Common myeloid progenitor, CD34-positive (primary cell): ENCODE measurements at regions not wholly inside any gene's neighbourhood (a gene's known extent, or its start where the extent isn't known, plus 50 kb on each side); places are given as distances from the start of the nearest gene placed in this dataset.
A peak's percentile ranks its signal among the peaks of the same experiment; 100 is the strongest.

Source experiments
- CTCF ChIA-PET: fragments of 350-600 bp; sonication (Branson Sonifier 250); formaldehyde crosslinking; loops from one replicate; lab custom pipeline; 2021; ENCODE audit warnings: antibody characterized with exemption; lab: Charles Lee
- POLR2A ChIA-PET: fragments of 350-600 bp; sonication (Branson Sonifier 250); formaldehyde crosslinking; loops from one replicate; lab custom pipeline; 2021; ENCODE audit warnings: antibody characterized with exemption; lab: Charles Lee
- DNase-seq, 3 donors: peaks; one replicate each; pipeline versions ENCODE4 v3.0.0 to v3.0.0-alpha.2; 2013
- H3K27ac ChIP-seq, 2 experiments: 1 replicate in 1 of 2; 2 replicates in 1 of 2; pipeline ENCODE4 v1.7.0; 2013; ENCODE audit warnings: inconsistent platforms in 2 of 2, low read length in 2 of 2, mild to moderate bottlenecking in 2 of 2, low read depth in 1 of 2, moderate library complexity in 1 of 2; ENCODE audit not compliant: severe bottlenecking in 2 of 2, insufficient read depth in 1 of 2, poor library complexity in 1 of 2
- H3K27me3 ChIP-seq, 5 experiments: replicated peaks in 2 of 5; 1 replicate in 3 of 5; 2 replicates in 2 of 5; pipeline versions ENCODE4 v1.6.1 to v1.7.0; 2013; ENCODE audit warnings: low read length in 4 of 5, mild to moderate bottlenecking in 2 of 5, moderate library complexity in 2 of 5, inconsistent platforms in 1 of 5; ENCODE audit not compliant: insufficient read depth in 5 of 5, control insufficient read depth in 4 of 5
- H3K36me3 ChIP-seq, 4 experiments: 1 replicate in 2 of 4; 2 replicates in 2 of 4; pipeline versions ENCODE4 v1.6.1 to v1.7.0; 2013; ENCODE audit warnings: low read length in 3 of 4, control low read depth in 1 of 4, mild to moderate bottlenecking in 1 of 4; ENCODE audit not compliant: control insufficient read depth in 4 of 4, insufficient read depth in 4 of 4
- H3K4me1 ChIP-seq, 4 experiments: 1 replicate in 3 of 4; 2 replicates in 1 of 4; pipeline versions ENCODE4 v1.6.1 to v1.7.1; 2013; ENCODE audit warnings: low read length in 3 of 4, mild to moderate bottlenecking in 3 of 4, control low read depth in 1 of 4, inconsistent platforms in 1 of 4, moderate library complexity in 1 of 4; ENCODE audit not compliant: control insufficient read depth in 4 of 4, insufficient read depth in 4 of 4; ENCODE audit errors: control extremely low read depth in 1 of 4
- H3K4me3 ChIP-seq, 7 experiments: 1 replicate in 4 of 7; 2 replicates in 3 of 7; pipeline versions ENCODE4 v1.5.1 to v1.7.0; 2013; ENCODE audit warnings: mild to moderate bottlenecking in 7 of 7, low read length in 6 of 7, moderate library complexity in 6 of 7, inconsistent platforms in 2 of 7, low read depth in 2 of 7, control low read depth in 1 of 7; ENCODE audit not compliant: insufficient read depth in 4 of 7, control insufficient read depth in 1 of 7; ENCODE audit errors: extremely low read depth in 1 of 7
- H3K9me3 ChIP-seq, 5 experiments: 1 replicate in 4 of 5; 2 replicates in 1 of 5; pipeline versions ENCODE4 v1.6.1 to v1.7.1; 2013; ENCODE audit warnings: low read length in 4 of 5, mild to moderate bottlenecking in 2 of 5, inconsistent platforms in 1 of 5, low read depth in 1 of 5, moderate library complexity in 1 of 5; ENCODE audit not compliant: control insufficient read depth in 4 of 5, insufficient read depth in 2 of 5; ENCODE audit errors: control extremely low read depth in 1 of 5
- WGBS: methylation state at CpG from one replicate; pipeline ENCODE4 v1.1.5; 2013; ENCODE audit not compliant: insufficient coverage; 5-methylcytosine and 5-hydroxymethylcytosine counted together

- no CpG with 5 or more reads among the region's 1 CpG for WGBS
- Histone ChIP-seq H3K4me1 (peaks cover 0 to 11% (median 3%) of the 10 kb centered on the region in 4 experiments), H3K36me3 (no peaks in the 10 kb centered on the region), H3K27me3 (no peaks in the 10 kb centered on the region), H3K27ac (no peak overlapping the region), H3K9me3 (peaks cover 0 to 19% (median 12%) of the 10 kb centered on the region in 5 experiments), H3K4me3 (no peak overlapping the region)
- CTCF ChIA-PET = no interaction called here
- no peak for DNase-seq
- POLR2A ChIA-PET = no interaction called here
Observed at GRCh38 chr21:38726482-38726881, 79.2 kb upstream of the ETS2 start.

- no peaks in the 10 kb centered on the region for H3K36me3 ChIP-seq
- DNase-seq = no peak
- no peak overlapping the region for H3K27ac ChIP-seq
- WGBS = no CpG with 5 or more reads among the region's 1 CpG
- ChIA-PET POLR2A (no interaction called here), CTCF (interaction anchor here (1.4 to 2.1 kb wide), 6 partner anchors 15 to 401 kb away, joined by 3 to 4 read pairs (median 4); no protein-coding TSS in a partner anchor)
- no peak overlapping the region for H3K4me3 ChIP-seq
- H3K9me3 ChIP-seq = peaks cover 0 to 19% (median 12%) of the 10 kb centered on the region in 5 experiments
- peaks cover 3 to 11% (median 6%) of the 10 kb centered on the region in 4 experiments for H3K4me1 ChIP-seq
- no peaks in the 10 kb centered on the region for H3K27me3 ChIP-seq
Observed at GRCh38 chr21:38729291-38729690, 76.4 kb upstream of the ETS2 start.

- ChIA-PET CTCF (interaction anchor here (1.1 to 1.7 kb wide), 7 partner anchors 15 to 408 kb away, joined by 3 to 4 read pairs (median 3); no protein-coding TSS in a partner anchor), POLR2A (interaction anchor here (0.7 kb wide), 1 partner anchor 1312 kb away, joined by 3 read pairs; no protein-coding TSS in a partner anchor)
- no peak overlapping the region for H3K4me3 ChIP-seq
- peak in 2 of 3 donors; percentile 36 to 54 for DNase-seq
- 78% methylated on average over 8 of the region's 8 CpGs for WGBS
- no peak overlapping the region for H3K27ac ChIP-seq
- no peaks in the 10 kb centered on the region for H3K36me3 ChIP-seq
- peaks cover 3 to 17% (median 12%) of the 10 kb centered on the region in 4 experiments for H3K4me1 ChIP-seq
- H3K9me3 ChIP-seq = peaks cover 0 to 13% (median 11%) of the 10 kb centered on the region in 5 experiments
- H3K27me3 ChIP-seq = no peaks in the 10 kb centered on the region
Observed at GRCh38 chr21:38729754-38730379, 75.9 kb upstream of the ETS2 start.

GRCh38 chr21:38733972-38734546 is 71.7 kb upstream of the ETS2 start:
- Histone ChIP-seq H3K9me3 (no peaks in the 10 kb centered on the region), H3K4me1 (peaks cover 14 to 32% (median 21%) of the 10 kb centered on the region in 4 experiments), H3K4me3 (peak overlapping the region; percentile 51 to 87 (median 79)), H3K27ac (peak overlapping the region; percentile 43 to 63), H3K36me3 (no peaks in the 10 kb centered on the region), H3K27me3 (no peaks in the 10 kb centered on the region)
- CTCF ChIA-PET = interaction anchor here (0.6 to 4.2 kb wide), 20 partner anchors 12 to 443 kb away, joined by 3 to 19 read pairs (median 4); partner anchors contain the start of gene ETS2
- DNase-seq = peak; percentile 31 to 53 (median 51)
- 0% methylated on average over 29 of the region's 30 CpGs for WGBS
- POLR2A ChIA-PET = interaction anchor here (0.6 to 0.9 kb wide), 3 partner anchors 22 to 221 kb away, joined by 3 to 5 read pairs (median 4); no protein-coding TSS in a partner anchor

GRCh38 chr21:38734646-38735365 is 70.9 kb upstream of the ETS2 start:
- H3K27me3 ChIP-seq = no peaks in the 10 kb centered on the region
- H3K4me3 ChIP-seq = peak overlapping the region in 6 of 7 experiments; percentile 69 to 87 (median 81)
- no peaks in the 10 kb centered on the region for H3K9me3 ChIP-seq
- peaks cover 15 to 30% (median 20%) of the 10 kb centered on the region in 4 experiments for H3K4me1 ChIP-seq
- WGBS = 50% methylated on average over 2 of the region's 8 CpGs
- ChIA-PET CTCF (interaction anchor here (0.6 to 4.2 kb wide), 25 partner anchors 11 to 442 kb away, joined by 3 to 19 read pairs (median 4); partner anchors contain the start of gene ETS2), POLR2A (interaction anchor here (0.6 to 0.9 kb wide), 3 partner anchors 21 to 222 kb away, joined by 3 to 5 read pairs (median 4); no protein-coding TSS in a partner anchor)
- no peaks in the 10 kb centered on the region for H3K36me3 ChIP-seq
- peak overlapping the region; percentile 43 to 63 for H3K27ac ChIP-seq
- DNase-seq = peak; percentile 34 to 49 (median 45)

- 10% methylated on average over 3 of the region's 3 CpGs for WGBS
- Histone ChIP-seq H3K27ac (peak overlapping the region in 1 of 2 experiments; percentile 5), H3K4me3 (peak overlapping the region in 2 of 7 experiments; percentile 4 to 7), H3K4me1 (peaks cover 17 to 31% (median 22%) of the 10 kb centered on the region in 4 experiments), H3K36me3 (no peaks in the 10 kb centered on the region), H3K9me3 (no peaks in the 10 kb centered on the region), H3K27me3 (no peaks in the 10 kb centered on the region)
- ChIA-PET CTCF (interaction anchor here (0.8 to 4.2 kb wide), 14 partner anchors 10 to 398 kb away, joined by 3 to 19 read pairs (median 4); partner anchors contain the start of gene ETS2), POLR2A (interaction anchor here (0.7 kb wide), 1 partner anchor 30 kb away, joined by 10 read pairs; no protein-coding TSS in a partner anchor)
- DNase-seq = peak in 1 of 3 donors; percentile 44
Observed at GRCh38 chr21:38735626-38736206, 70.0 kb upstream of the ETS2 start.
